ENCODE measurements at regions not wholly inside any gene's neighbourhood (a gene's known extent, or its start where the extent isn't known, plus 50 kb on each side); places are given as distances from the start of the nearest gene placed in this dataset.

DNA sequence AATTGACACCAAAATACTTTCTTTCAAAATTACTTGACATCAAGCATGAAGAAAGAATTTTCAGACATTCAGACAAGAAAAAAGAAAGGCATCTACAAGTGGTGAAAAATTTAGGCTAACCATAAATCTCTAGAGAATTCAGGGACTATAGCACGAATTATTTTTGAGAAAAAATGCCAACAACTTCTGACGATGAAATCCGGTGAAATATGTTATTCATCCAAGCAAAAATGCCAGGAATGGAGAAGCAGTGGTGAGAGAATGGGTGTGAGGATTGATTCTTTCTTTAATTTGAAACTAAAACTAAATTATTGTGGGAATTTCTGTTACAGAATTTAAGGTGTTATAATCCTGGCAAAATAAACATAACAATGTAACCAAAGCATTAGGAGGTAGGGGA lies 69.4 kb upstream of the SORBS2 start:
- Histone ChIP-seq H3F3A (ENCODE audit: insufficient read depth, low read length, poor library complexity, severe bottlenecking) (no peaks in the 10 kb centered on the region), H3K4me3 (ENCODE audit: low read length) (no peak overlapping the region), H3K9me3 (ENCODE audit: low read length) (no peaks in the 10 kb centered on the region), H3K27ac (ENCODE audit: low read length) (no peak overlapping the region), H3K4me2 (ENCODE audit: low read length) (no peak overlapping the region), H3K9ac (ENCODE audit: low read length) (no peak overlapping the region), H4K20me1 (ENCODE audit: insufficient read depth) (no peaks in the 10 kb centered on the region), H3K9me2 (ENCODE audit: insufficient read depth, low read length) (no peaks in the 10 kb centered on the region), H3K79me2 (replicated peaks; ENCODE audit: insufficient read depth, low read length) (no peaks in the 10 kb centered on the region), H2AFZ (ENCODE audit: low read depth, low read length) (no peak overlapping the region), H3K27me3 (ENCODE audit: insufficient read depth, low read depth, low read length) (no peaks in the 10 kb centered on the region), H3K36me3 (ENCODE audit: insufficient read depth, low read length) (no peaks in the 10 kb centered on the region)
- TF ChIP-seq EP300 (conservative IDR thresholded peaks at IDR 0.05; ENCODE audit: poor library complexity, severe bottlenecking) (no peak), RAD21 (conservative IDR thresholded peaks at IDR 0.05) (no peak), POLR2AphosphoS5 (IDR thresholded peaks at IDR 0.05) (no peak), TAF1 (IDR thresholded peaks at IDR 0.05; ENCODE audit: low read depth) (no peak), SMC3 (conservative IDR thresholded peaks at IDR 0.05; ENCODE audit: poor library complexity) (no peak), EZH2 (IDR thresholded peaks at IDR 0.05; ENCODE audit: borderline replicate concordance, insufficient read depth, low read length, poor library complexity, severe bottlenecking) (no peak), REST (IDR thresholded peaks at IDR 0.05; ENCODE audit: borderline replicate concordance) (no peak), MXI1 (conservative IDR thresholded peaks at IDR 0.05; ENCODE audit: poor library complexity, severe bottlenecking) (no peak)
- TF ChIP-seq, protein P1, sequence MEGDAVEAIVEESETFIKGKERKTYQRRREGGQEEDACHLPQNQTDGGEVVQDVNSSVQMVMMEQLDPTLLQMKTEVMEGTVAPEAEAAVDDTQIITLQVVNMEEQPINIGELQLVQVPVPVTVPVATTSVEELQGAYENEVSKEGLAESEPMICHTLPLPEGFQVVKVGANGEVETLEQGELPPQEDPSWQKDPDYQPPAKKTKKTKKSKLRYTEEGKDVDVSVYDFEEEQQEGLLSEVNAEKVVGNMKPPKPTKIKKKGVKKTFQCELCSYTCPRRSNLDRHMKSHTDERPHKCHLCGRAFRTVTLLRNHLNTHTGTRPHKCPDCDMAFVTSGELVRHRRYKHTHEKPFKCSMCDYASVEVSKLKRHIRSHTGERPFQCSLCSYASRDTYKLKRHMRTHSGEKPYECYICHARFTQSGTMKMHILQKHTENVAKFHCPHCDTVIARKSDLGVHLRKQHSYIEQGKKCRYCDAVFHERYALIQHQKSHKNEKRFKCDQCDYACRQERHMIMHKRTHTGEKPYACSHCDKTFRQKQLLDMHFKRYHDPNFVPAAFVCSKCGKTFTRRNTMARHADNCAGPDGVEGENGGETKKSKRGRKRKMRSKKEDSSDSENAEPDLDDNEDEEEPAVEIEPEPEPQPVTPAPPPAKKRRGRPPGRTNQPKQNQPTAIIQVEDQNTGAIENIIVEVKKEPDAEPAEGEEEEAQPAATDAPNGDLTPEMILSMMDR (IDR thresholded peaks at IDR 0.05; ENCODE audit: poor library complexity, severe bottlenecking): no peak

DNA sequence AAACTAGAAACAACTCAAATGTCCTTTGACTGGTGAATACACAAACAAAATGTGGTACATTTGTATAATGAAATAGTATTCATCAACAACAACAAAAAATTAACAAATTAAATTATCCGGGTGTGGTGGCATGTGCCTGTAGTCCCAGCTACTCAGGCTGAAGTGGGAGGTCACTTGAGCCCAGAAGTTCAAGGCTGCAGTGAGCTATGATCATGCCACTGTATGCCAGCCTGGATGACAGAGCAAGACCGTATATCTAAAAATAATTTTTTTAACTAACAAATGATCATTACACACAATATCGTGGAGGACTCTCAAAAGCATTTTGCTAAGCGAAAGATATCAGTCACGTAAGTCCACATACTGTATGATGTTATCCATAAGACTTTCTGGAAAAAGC lies 71.6 kb upstream of the SORBS2 start:
- TF ChIP-seq, protein P1 (IDR thresholded peaks at IDR 0.05; ENCODE audit: poor library complexity, severe bottlenecking): no peak
- TF ChIP-seq POLR2AphosphoS5 (IDR thresholded peaks at IDR 0.05) (no peak), SMC3 (conservative IDR thresholded peaks at IDR 0.05; ENCODE audit: poor library complexity) (no peak), MXI1 (conservative IDR thresholded peaks at IDR 0.05; ENCODE audit: poor library complexity, severe bottlenecking) (no peak), EZH2 (IDR thresholded peaks at IDR 0.05; ENCODE audit: borderline replicate concordance, insufficient read depth, low read length, poor library complexity, severe bottlenecking) (no peak), TAF1 (IDR thresholded peaks at IDR 0.05; ENCODE audit: low read depth) (no peak), EP300 (conservative IDR thresholded peaks at IDR 0.05; ENCODE audit: poor library complexity, severe bottlenecking) (no peak), RAD21 (conservative IDR thresholded peaks at IDR 0.05) (no peak), REST (IDR thresholded peaks at IDR 0.05; ENCODE audit: borderline replicate concordance) (no peak)
- Histone ChIP-seq H3K36me3 (ENCODE audit: insufficient read depth, low read length) (no peaks in the 10 kb centered on the region), H3K4me2 (ENCODE audit: low read length) (no peak overlapping the region), H3K9ac (ENCODE audit: low read length) (no peak overlapping the region), H3K27ac (ENCODE audit: low read length) (no peak overlapping the region), H3K79me2 (replicated peaks; ENCODE audit: insufficient read depth, low read length) (no peaks in the 10 kb centered on the region), H2AFZ (ENCODE audit: low read depth, low read length) (no peak overlapping the region), H4K20me1 (ENCODE audit: insufficient read depth) (no peaks in the 10 kb centered on the region), H3K4me3 (ENCODE audit: low read length) (no peak overlapping the region), H3F3A (ENCODE audit: insufficient read depth, low read length, poor library complexity, severe bottlenecking) (no peaks in the 10 kb centered on the region), H3K9me3 (ENCODE audit: low read length) (no peaks in the 10 kb centered on the region), H3K9me2 (ENCODE audit: insufficient read depth, low read length) (no peaks in the 10 kb centered on the region), H3K27me3 (ENCODE audit: insufficient read depth, low read depth, low read length) (no peaks in the 10 kb centered on the region)
